Ishikawa (cell line): ENCODE measurements at regions not wholly inside any gene's neighbourhood (a gene's known extent, or its start where the extent isn't known, plus 50 kb on each side); places are given as distances from the start of the nearest gene placed in this dataset.

Experiments
- CEBPB ChIP-seq: IDR thresholded peaks from 2 replicates; pipeline ENCODE4 v1.6.1; 2012
- EGR1 ChIP-seq: IDR thresholded peaks from 2 replicates; pipeline ENCODE4 v1.6.1; 2012
- FOXM1 ChIP-seq: IDR thresholded peaks from 2 replicates; pipeline ENCODE4 v1.6.1; 2012; ENCODE audit warnings: low read depth, borderline replicate concordance
- MAX ChIP-seq: IDR thresholded peaks from 2 replicates; pipeline ENCODE4 v1.6.1; 2012
- REST ChIP-seq: IDR thresholded peaks from 2 replicates; pipeline ENCODE4 v1.6.1; 2012; ENCODE audit warnings: low read depth, mild to moderate bottlenecking
- TEAD4 ChIP-seq: IDR thresholded peaks from 2 replicates; pipeline ENCODE4 v1.6.1; 2012

- no peak for TF ChIP-seq CEBPB
- no peak for TF ChIP-seq MAX
- no peak for TF ChIP-seq REST
- no peak for TF ChIP-seq EGR1
- TF ChIP-seq FOXM1: no peak
- TF ChIP-seq TEAD4: no peak
Measured at GRCh38 chr3:181985386-181985785, 273.7 kb downstream of the SOX2 start.
